ENCODE measurements at regions not wholly inside any gene's neighbourhood (a gene's known extent, or its start where the extent isn't known, plus 50 kb on each side); places are given as distances from the start of the nearest gene placed in this dataset.

DNA sequence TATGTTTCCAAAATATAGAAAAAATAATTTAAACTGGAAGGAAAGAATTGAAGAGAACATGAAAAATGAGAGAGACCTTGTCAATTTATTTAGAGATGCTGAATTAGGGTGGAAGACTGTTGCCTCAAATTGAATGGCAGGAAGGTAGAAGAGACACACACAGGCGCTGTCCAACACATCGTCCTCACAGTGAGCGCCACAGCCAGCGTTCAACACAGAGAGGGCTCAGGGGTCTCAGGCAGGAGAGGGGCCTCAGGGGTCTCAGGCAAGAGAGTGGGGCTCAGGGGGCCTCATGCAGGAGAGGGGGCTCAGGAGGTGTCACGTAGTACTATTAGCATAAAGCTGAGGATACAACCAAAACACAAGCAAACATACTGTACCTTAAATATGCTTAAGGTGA, 65.7 kb downstream of the TMEM18 start:
- ChIA-PET CTCF (no interaction called here), POLR2A (no interaction called here)
- Mint-ChIP-seq H3K4me1 (ENCODE audit: low read depth) (no peaks in the 10 kb centered on the region), H3K27me3 (peaks cover 8% of the 10 kb centered on the region), H3K36me3 (ENCODE audit: low read depth) (no peaks in the 10 kb centered on the region), H3K27ac (no peak overlapping the region), H3K9me3 (no peaks in the 10 kb centered on the region), H3K4me3 (no peak overlapping the region)
- intact Hi-C loops (cut with DNase I, micrococcal nuclease): no loop called here
- ATAC-seq (ENCODE audit: poor library complexity): no peak
- Histone ChIP-seq H3K27ac (ENCODE audit: low read depth in 1 of 2, low read length in 2 of 2) (no peak overlapping the region), H3K4me3 (ENCODE audit: low read length) (no peak overlapping the region), H3K36me3 (ENCODE audit: insufficient read depth, low read length) (no peaks in the 10 kb centered on the region), H3K27me3 (ENCODE audit: control insufficient read depth in 1 of 2, insufficient read depth in 2 of 2, low read length in 2 of 2) (peaks cover 0 to 3% of the 10 kb centered on the region in 2 experiments), H3K4me1 (ENCODE audit: insufficient read depth, low read length) (no peaks in the 10 kb centered on the region), H3K9me3 (ENCODE audit: control insufficient read depth in 1 of 2, insufficient read depth in 1 of 2, low read length in 2 of 2) (no peaks in the 10 kb centered on the region)
- DNase-seq: no peak
- no peak for TF ChIP-seq CTCF (IDR thresholded peaks at IDR 0.05)

DNA sequence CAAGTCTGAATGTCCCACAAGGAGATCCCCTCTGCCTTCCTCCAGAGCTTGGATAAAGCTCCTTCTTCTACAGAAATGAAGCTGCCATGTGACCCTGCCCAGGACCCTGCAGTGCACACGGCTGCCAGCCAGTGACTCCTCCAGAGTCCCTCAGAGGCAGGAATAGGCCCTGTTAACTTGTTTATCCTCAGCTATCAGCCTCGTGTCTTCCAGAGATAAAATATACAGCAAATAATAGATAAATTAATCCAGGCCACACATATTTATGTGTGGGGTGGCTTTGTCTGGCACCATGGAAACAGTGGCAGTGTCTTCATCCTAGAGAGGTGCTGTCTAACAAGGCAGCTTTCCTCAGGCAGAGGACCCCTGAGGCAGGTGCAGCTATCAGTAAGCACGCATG, 66.7 kb downstream of the TMEM18 start:
- peaks cover 0 to 5% of the 10 kb centered on the region in 2 experiments for H3K9me3 ChIP-seq (ENCODE audit: control insufficient read depth in 1 of 2, insufficient read depth in 1 of 2, low read length in 2 of 2)
- no peak for TF ChIP-seq CTCF (IDR thresholded peaks at IDR 0.05)
- peaks cover 0 to 3% of the 10 kb centered on the region in 2 experiments for H3K27me3 ChIP-seq (ENCODE audit: control insufficient read depth in 1 of 2, insufficient read depth in 2 of 2, low read length in 2 of 2)
- no peak overlapping the region for H3K27ac Mint-ChIP-seq
- H3K4me1 Mint-ChIP-seq (ENCODE audit: low read depth): no peaks in the 10 kb centered on the region
- no peak for ATAC-seq (ENCODE audit: poor library complexity)
- no peak for DNase-seq
- no peaks in the 10 kb centered on the region for H3K36me3 ChIP-seq (ENCODE audit: insufficient read depth, low read length)
- H3K9me3 Mint-ChIP-seq: no peaks in the 10 kb centered on the region
- intact Hi-C loops (cut with DNase I, micrococcal nuclease): no loop called here
- ChIA-PET CTCF (no interaction called here), POLR2A (no interaction called here)
- H3K36me3 Mint-ChIP-seq (ENCODE audit: low read depth): no peaks in the 10 kb centered on the region
- H3K27ac ChIP-seq (ENCODE audit: low read depth in 1 of 2, low read length in 2 of 2): no peak overlapping the region
- no peak overlapping the region for H3K4me3 Mint-ChIP-seq
- peaks cover 4% of the 10 kb centered on the region for H3K27me3 Mint-ChIP-seq
- no peaks in the 10 kb centered on the region for H3K4me1 ChIP-seq (ENCODE audit: insufficient read depth, low read length)
- H3K4me3 ChIP-seq (ENCODE audit: low read length): no peak overlapping the region

DNA sequence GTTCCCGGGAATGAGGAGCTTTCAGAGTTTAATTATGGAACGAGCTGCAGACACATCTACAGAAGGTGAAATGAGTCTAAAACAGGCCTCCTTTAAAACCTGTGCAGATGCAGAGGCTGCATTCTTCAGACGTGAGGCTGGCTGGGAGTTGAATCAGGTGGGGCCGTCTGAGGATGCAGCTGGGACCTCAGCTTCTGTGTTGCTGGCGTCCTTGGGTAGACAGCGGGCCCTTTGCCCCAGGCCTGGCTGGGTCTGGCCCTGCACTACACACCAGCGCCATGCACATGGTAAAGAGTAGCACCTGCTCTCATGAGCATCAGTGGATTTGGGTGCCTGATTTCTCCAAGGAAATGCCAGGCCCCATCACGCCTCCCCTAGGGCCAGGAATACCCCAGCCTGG, 67.3 kb downstream of the TMEM18 start:
- intact Hi-C loops (cut with DNase I, micrococcal nuclease): no loop called here
- Mint-ChIP-seq H3K27ac (no peak overlapping the region), H3K9me3 (no peaks in the 10 kb centered on the region), H3K4me3 (no peak overlapping the region), H3K27me3 (peaks cover 4% of the 10 kb centered on the region), H3K4me1 (ENCODE audit: low read depth) (no peaks in the 10 kb centered on the region), H3K36me3 (ENCODE audit: low read depth) (no peaks in the 10 kb centered on the region)
- no peak for TF ChIP-seq CTCF (IDR thresholded peaks at IDR 0.05)
- Histone ChIP-seq H3K27ac (ENCODE audit: low read depth in 1 of 2, low read length in 2 of 2) (no peak overlapping the region), H3K4me1 (ENCODE audit: insufficient read depth, low read length) (no peaks in the 10 kb centered on the region), H3K27me3 (ENCODE audit: control insufficient read depth in 1 of 2, insufficient read depth in 2 of 2, low read length in 2 of 2) (peaks cover 0 to 3% of the 10 kb centered on the region in 2 experiments), H3K4me3 (ENCODE audit: low read length) (no peak overlapping the region), H3K36me3 (ENCODE audit: insufficient read depth, low read length) (no peaks in the 10 kb centered on the region), H3K9me3 (ENCODE audit: control insufficient read depth in 1 of 2, insufficient read depth in 1 of 2, low read length in 2 of 2) (peaks cover 0 to 5% of the 10 kb centered on the region in 2 experiments)
- no peak for DNase-seq
- CTCF ChIA-PET: no interaction called here
- POLR2A ChIA-PET: no interaction called here
- ATAC-seq (ENCODE audit: poor library complexity): no peak

Data from CD4-positive, alpha-beta T cell (primary cell).